ENCODE measurements at regions not wholly inside any gene's neighbourhood (a gene's known extent, or its start where the extent isn't known, plus 50 kb on each side); places are given as distances from the start of the nearest gene placed in this dataset.

- intact Hi-C loops (cut with DNase I, micrococcal nuclease) = no loop called here
- H3K9me3 ChIP-seq = no peaks in the 10 kb centered on the region
- no peak overlapping the region for H3K4me3 ChIP-seq
- no peak for DNase-seq
- ATAC-seq = no peak
- H3K36me3 ChIP-seq (ENCODE audit: low read depth) = no peaks in the 10 kb centered on the region
- TF ChIP-seq CTCF (IDR thresholded peaks at IDR 0.05) = no peak
- no peaks in the 10 kb centered on the region for H3K4me1 ChIP-seq (ENCODE audit: low read depth)
Measured at GRCh38 chr3:104717828-104718196, 648.9 kb upstream of the ALCAM start.

GRCh38 chr3:104723000-104723399, 643.7 kb upstream of the ALCAM start:
- ATAC-seq (no peak), DNase-seq (no peak)
- no peaks in the 10 kb centered on the region for H3K36me3 ChIP-seq (ENCODE audit: low read depth)
- H3K4me3 ChIP-seq = no peak overlapping the region
- H3K9me3 ChIP-seq = no peaks in the 10 kb centered on the region
- intact Hi-C loops (cut with DNase I, micrococcal nuclease) = no loop called here
- TF ChIP-seq CTCF (IDR thresholded peaks at IDR 0.05) = no peak
- H3K4me1 ChIP-seq (ENCODE audit: low read depth) = no peaks in the 10 kb centered on the region

GRCh38 chr3:104731074-104731473, 635.6 kb upstream of the ALCAM start:
- no peaks in the 10 kb centered on the region for H3K36me3 ChIP-seq (ENCODE audit: low read depth)
- ATAC-seq (no peak), DNase-seq (no peak)
- H3K4me1 ChIP-seq (ENCODE audit: low read depth) = no peaks in the 10 kb centered on the region
- TF ChIP-seq CTCF (IDR thresholded peaks at IDR 0.05) = no peak
- intact Hi-C loops (cut with DNase I, micrococcal nuclease) = no loop called here
- no peaks in the 10 kb centered on the region for H3K9me3 ChIP-seq
- no peak overlapping the region for H3K4me3 ChIP-seq

GRCh38 chr3:104734627-104735026, 632.1 kb upstream of the ALCAM start:
- Histone ChIP-seq H3K9me3 (no peaks in the 10 kb centered on the region), H3K4me1 (ENCODE audit: low read depth) (no peaks in the 10 kb centered on the region), H3K4me3 (no peak overlapping the region), H3K36me3 (ENCODE audit: low read depth) (no peaks in the 10 kb centered on the region)
- intact Hi-C loops (cut with DNase I, micrococcal nuclease) = no loop called here
- ATAC-seq (no peak), DNase-seq (no peak)
- no peak for TF ChIP-seq CTCF (IDR thresholded peaks at IDR 0.05)

- no peak for TF ChIP-seq CTCF (IDR thresholded peaks at IDR 0.05)
- Histone ChIP-seq H3K36me3 (ENCODE audit: low read depth) (no peaks in the 10 kb centered on the region), H3K4me1 (ENCODE audit: low read depth) (no peaks in the 10 kb centered on the region), H3K4me3 (no peak overlapping the region), H3K9me3 (no peaks in the 10 kb centered on the region)
- DNase-seq (no peak), ATAC-seq (no peak)
- intact Hi-C loops (cut with DNase I, micrococcal nuclease) = no loop called here
Measured at GRCh38 chr3:104735691-104736090, 631.0 kb upstream of the ALCAM start.

- intact Hi-C loops (cut with DNase I, micrococcal nuclease) = no loop called here
- no peak for DNase-seq
- no peak overlapping the region for H3K4me3 ChIP-seq
- H3K4me1 ChIP-seq (ENCODE audit: low read depth) = no peaks in the 10 kb centered on the region
- TF ChIP-seq CTCF (IDR thresholded peaks at IDR 0.05) = no peak
- H3K36me3 ChIP-seq (ENCODE audit: low read depth) = no peaks in the 10 kb centered on the region
- no peak for ATAC-seq
- no peaks in the 10 kb centered on the region for H3K9me3 ChIP-seq
Measured at GRCh38 chr3:104738271-104738670, 628.4 kb upstream of the ALCAM start.
